ENCODE measurements at regions not wholly inside any gene's neighbourhood (a gene's known extent, or its start where the extent isn't known, plus 50 kb on each side); places are given as distances from the start of the nearest gene placed in this dataset.

GRCh38 chr17:71163813-71164122 lies 957.1 kb upstream of the SOX9 start:
- H3K27me3 Mint-ChIP-seq (ENCODE audit: insufficient read depth, unreplicated experiment) = no peaks in the 10 kb centered on the region
- CTCF ChIA-PET = no interaction called here
- DNase-seq (ENCODE audit: unreplicated experiment) = no peak
- no peak overlapping the region for H3K4me3 Mint-ChIP-seq (ENCODE audit: unreplicated experiment)
- TF ChIP-seq CTCF (IDR thresholded peaks at IDR 0.05; ENCODE audit: unreplicated experiment) = no peak
- no peaks in the 10 kb centered on the region for H3K36me3 Mint-ChIP-seq (ENCODE audit: insufficient read depth, unreplicated experiment)
- H3K9me3 Mint-ChIP-seq (ENCODE audit: unreplicated experiment) = no peaks in the 10 kb centered on the region
- no peak overlapping the region for H3K27ac Mint-ChIP-seq (ENCODE audit: low read depth, unreplicated experiment)
- intact Hi-C loops (cut with micrococcal nuclease) = no loop called here
- H3K4me1 Mint-ChIP-seq (ENCODE audit: insufficient read depth, unreplicated experiment) = no peaks in the 10 kb centered on the region
- POLR2A ChIA-PET = no interaction called here
- no TSS peak for BruUV-seq (replicated peaks)

- ChIA-PET CTCF (no interaction called here), POLR2A (no interaction called here)
- H3K4me1 Mint-ChIP-seq (ENCODE audit: insufficient read depth, unreplicated experiment) = no peaks in the 10 kb centered on the region
- H3K9me3 Mint-ChIP-seq (ENCODE audit: unreplicated experiment) = no peaks in the 10 kb centered on the region
- no peaks in the 10 kb centered on the region for H3K27me3 Mint-ChIP-seq (ENCODE audit: insufficient read depth, unreplicated experiment)
- no peak overlapping the region for H3K27ac Mint-ChIP-seq (ENCODE audit: low read depth, unreplicated experiment)
- H3K36me3 Mint-ChIP-seq (ENCODE audit: insufficient read depth, unreplicated experiment) = no peaks in the 10 kb centered on the region
- no peak overlapping the region for H3K4me3 Mint-ChIP-seq (ENCODE audit: unreplicated experiment)
- no peak for DNase-seq (ENCODE audit: unreplicated experiment)
- intact Hi-C loops (cut with micrococcal nuclease) = no loop called here
- BruUV-seq (replicated peaks) = no TSS peak
- TF ChIP-seq CTCF (IDR thresholded peaks at IDR 0.05; ENCODE audit: unreplicated experiment) = no peak
Observed at GRCh38 chr17:71164561-71164960, 956.3 kb upstream of the SOX9 start.

GRCh38 chr17:71166311-71166710 lies 954.5 kb upstream of the SOX9 start:
- no peak overlapping the region for H3K27ac Mint-ChIP-seq (ENCODE audit: low read depth, unreplicated experiment)
- intact Hi-C loops (cut with micrococcal nuclease) = no loop called here
- H3K36me3 Mint-ChIP-seq (ENCODE audit: insufficient read depth, unreplicated experiment) = no peaks in the 10 kb centered on the region
- POLR2A ChIA-PET = no interaction called here
- CTCF ChIA-PET = no interaction called here
- no peaks in the 10 kb centered on the region for H3K4me1 Mint-ChIP-seq (ENCODE audit: insufficient read depth, unreplicated experiment)
- no peaks in the 10 kb centered on the region for H3K27me3 Mint-ChIP-seq (ENCODE audit: insufficient read depth, unreplicated experiment)
- H3K9me3 Mint-ChIP-seq (ENCODE audit: unreplicated experiment) = no peaks in the 10 kb centered on the region
- H3K4me3 Mint-ChIP-seq (ENCODE audit: unreplicated experiment) = no peak overlapping the region
- no peak for DNase-seq (ENCODE audit: unreplicated experiment)
- no peak for TF ChIP-seq CTCF (IDR thresholded peaks at IDR 0.05; ENCODE audit: unreplicated experiment)
- BruUV-seq (replicated peaks) = no TSS peak

- no peaks in the 10 kb centered on the region for H3K4me1 Mint-ChIP-seq (ENCODE audit: insufficient read depth, unreplicated experiment)
- no peak for TF ChIP-seq CTCF (IDR thresholded peaks at IDR 0.05; ENCODE audit: unreplicated experiment)
- DNase-seq (ENCODE audit: unreplicated experiment) = no peak
- intact Hi-C loops (cut with micrococcal nuclease) = no loop called here
- no peaks in the 10 kb centered on the region for H3K36me3 Mint-ChIP-seq (ENCODE audit: insufficient read depth, unreplicated experiment)
- H3K9me3 Mint-ChIP-seq (ENCODE audit: unreplicated experiment) = no peaks in the 10 kb centered on the region
- no peaks in the 10 kb centered on the region for H3K27me3 Mint-ChIP-seq (ENCODE audit: insufficient read depth, unreplicated experiment)
- BruUV-seq (replicated peaks) = no TSS peak
- POLR2A ChIA-PET = no interaction called here
- no peak overlapping the region for H3K27ac Mint-ChIP-seq (ENCODE audit: low read depth, unreplicated experiment)
- H3K4me3 Mint-ChIP-seq (ENCODE audit: unreplicated experiment) = no peak overlapping the region
- CTCF ChIA-PET = no interaction called here
Observed at GRCh38 chr17:71168053-71168741, 952.6 kb upstream of the SOX9 start.

Data from MCF 10A (cell line).